HepG2 (cell line): ENCODE measurements at regions not wholly inside any gene's neighbourhood (a gene's known extent, or its start where the extent isn't known, plus 50 kb on each side); places are given as distances from the start of the nearest gene placed in this dataset.

Source experiments
- ATAC-seq: fragments of 200-7000 bp; cut with Tn5 transposase; 3 replicates; pipeline ENCODE4 v1.9.1; 2020; ENCODE audit warnings: mild to moderate bottlenecking, moderate library complexity
- BruUV-seq: library from RNA; stranded (reverse); fragments of 400-500 nt; replicated peaks from 2 replicates; lab custom pipeline; 2021; lab: Mats Ljungman, UMichigan
- CTCF ChIA-PET: fragments of 300-600 bp; formaldehyde crosslinking; extraction: SDS; loops from one replicate; lab custom pipeline; 2021; ENCODE audit warnings: low total read pairs, inconsistent platforms, low intra/inter-chr PET ratio; lab: Yijun Ruan, JAX
- POLR2A ChIA-PET: fragments of 350-600 bp; sonication (Branson Sonifier 250); formaldehyde crosslinking; loops from one replicate; lab custom pipeline; 2020; ENCODE audit warnings: antibody characterized with exemption, inconsistent platforms; lab: Yijun Ruan, JAX
- DNase-seq: peaks from one replicate; pipeline ENCODE4 v3.0.0-alpha.2; 2015; ENCODE audit warnings: low spot score
- FAIRE-seq: peaks from 3 replicates; lab custom pipeline; 2011; peaks lifted over from hg19 to GRCh38; lab: Jason Lieb, UNC
- H2AFZ ChIP-seq: one replicate; pipeline ENCODE4 v1.6.1; 2011; ENCODE audit warnings: low read length, inconsistent platforms
- H3K27ac ChIP-seq: fragments of 300-600 bp; 3 replicates; pipeline ENCODE4 v1.8.0; 2011; ENCODE audit warnings: mixed run types, mild to moderate bottlenecking, mixed read lengths, low read length, inconsistent platforms; ENCODE audit not compliant: insufficient read depth; ENCODE audit errors: extremely low read length
- H3K27me3 ChIP-seq, 2 experiments: fragments of 200-600 bp in 1 of 2; 2 replicates in 1 of 2; 3 replicates in 1 of 2; pipeline versions ENCODE4 v1.6.0 to v1.8.0; 2011; ENCODE audit warnings: low read length in 2 of 2, mild to moderate bottlenecking in 2 of 2, moderate library complexity in 2 of 2, inconsistent platforms in 1 of 2; ENCODE audit not compliant: insufficient read depth in 2 of 2, control insufficient read depth in 1 of 2
- H3K36me3 ChIP-seq, 2 experiments: fragments of 200-600 bp in 1 of 2; replicated peaks in 1 of 2; 2 replicates in 1 of 2; 3 replicates in 1 of 2; pipeline versions ENCODE4 v1.5.1 to v1.8.0; 2011; ENCODE audit warnings: low read length in 2 of 2, inconsistent platforms in 1 of 2; ENCODE audit not compliant: insufficient read depth in 2 of 2, control insufficient read depth in 1 of 2
- H3K4me1 ChIP-seq: 2 replicates; pipeline ENCODE4 v1.5.1; 2012; ENCODE audit warnings: low read length, inconsistent platforms; ENCODE audit not compliant: insufficient read depth
- H3K4me2 ChIP-seq: 2 replicates; pipeline ENCODE4 v1.6.0; 2011; ENCODE audit warnings: low read depth, low read length, inconsistent platforms
- H3K4me3 ChIP-seq, 3 experiments: fragments of 200-600 bp in 1 of 3; sonication (generic), shearing (Covaris generic) in 1 of 3; replicated peaks in 1 of 3; 2 replicates each; pipeline ENCODE4 v1.5.1; 2011 to 2016; ENCODE audit warnings: low read length in 3 of 3, inconsistent platforms in 2 of 3, low read depth in 2 of 3, mild to moderate bottlenecking in 2 of 3, control low read depth in 1 of 3, mixed read lengths in 1 of 3; ENCODE audit not compliant: insufficient read depth in 1 of 3
- H3K79me2 ChIP-seq: one replicate; pipeline ENCODE4 v1.6.1; 2011; ENCODE audit warnings: low read length, inconsistent platforms; ENCODE audit not compliant: insufficient read depth
- H3K9ac ChIP-seq: 2 replicates; pipeline ENCODE4 v1.6.0; 2011; ENCODE audit warnings: mild to moderate bottlenecking, low read depth, low read length, inconsistent platforms; ENCODE audit not compliant: insufficient read depth
- H3K9me3 ChIP-seq: 2 replicates; pipeline ENCODE4 v1.5.1; 2012; ENCODE audit warnings: mild to moderate bottlenecking, low read length
- H4K20me1 ChIP-seq: 2 replicates; pipeline ENCODE4 v1.6.0; 2011; ENCODE audit warnings: inconsistent platforms, mild to moderate bottlenecking, low read length, moderate library complexity; ENCODE audit not compliant: insufficient read depth
- DPF2 ChIP-seq: sonication (generic); formaldehyde crosslinking; IDR thresholded peaks from 2 replicates; pipeline ENCODE4 v1.4.0; 2020; ENCODE audit warnings: mild to moderate bottlenecking, low read depth, missing genetic modification reagents, borderline replicate concordance
- HINFP ChIP-seq: sonication (generic); formaldehyde crosslinking; IDR thresholded peaks from 2 replicates; pipeline ENCODE4 v1.4.0; 2020; ENCODE audit warnings: low read depth, mild to moderate bottlenecking, missing genetic modification reagents
- ZNF430 ChIP-seq: sonication (generic); formaldehyde crosslinking; IDR thresholded peaks from 2 replicates; pipeline ENCODE4 v1.9.0; 2021; ENCODE audit warnings: mild to moderate bottlenecking, missing genetic modification reagents
- ZNF460 ChIP-seq: sonication (generic); formaldehyde crosslinking; IDR thresholded peaks from 2 replicates; pipeline ENCODE4 v1.5.1; 2020; ENCODE audit warnings: missing genetic modification reagents, mild to moderate bottlenecking, borderline replicate concordance
- ZNF547 ChIP-seq: sonication (generic); formaldehyde crosslinking; IDR thresholded peaks from 2 replicates; pipeline ENCODE4 v1.5.1; 2020; ENCODE audit warnings: mild to moderate bottlenecking, missing genetic modification reagents
- WGBS: methylation state at CpG from one replicate; pipeline ENCODE4 v1.1.6; 2017; ENCODE audit warnings: low lambda C conversion rate; 5-methylcytosine and 5-hydroxymethylcytosine counted together
- in situ Hi-C: cut with HindIII; loops from 2 replicates; pipeline ENCODE4 v1.10.0; 2017; ENCODE audit warnings: low pct_unique_long_range_greater_than_20kb; ENCODE audit not compliant: extremely low pct_ligation_motif_present
- intact Hi-C: fragments of 100-400 bp; cut with micrococcal nuclease; formaldehyde crosslinking; loops from one replicate; pipeline ENCODE4 v1.10.0; 2022; ENCODE audit not compliant: unreplicated experiment
- TF ChIP-seq, protein P1 (sequence below): sonication (generic); formaldehyde crosslinking; conservative IDR thresholded peaks from 2 replicates; pipeline ENCODE4 v1.8.0; 2022; ENCODE audit warnings: mild to moderate bottlenecking, moderate library complexity, missing genetic modification reagents
- TF ChIP-seq, protein P2 (sequence below): IDR thresholded peaks from 2 replicates; pipeline ENCODE4 v1.6.1; 2016

GRCh38 chr16:63447121-63447520 lies 1410.9 kb upstream of the CDH8 start:
- in situ Hi-C loops, result no loop called here
- BruUV-seq, result no TSS peak

GRCh38 chr16:63442246-63442645 lies 1406.0 kb upstream of the CDH8 start:
- H3K9ac ChIP-seq, result no peak overlapping the region
- H3K4me3 ChIP-seq, result no peak overlapping the region
- FAIRE-seq (no peak), DNase-seq (no peak), ATAC-seq (no peak)
- H4K20me1 ChIP-seq, result no peaks in the 10 kb centered on the region
- ChIA-PET CTCF (no interaction called here), POLR2A (no interaction called here)
- no peak for TF ChIP-seq HINFP
- no peak for TF ChIP-seq ZNF547 (CRISPR knock-in tag)
- TF ChIP-seq, protein P1, sequence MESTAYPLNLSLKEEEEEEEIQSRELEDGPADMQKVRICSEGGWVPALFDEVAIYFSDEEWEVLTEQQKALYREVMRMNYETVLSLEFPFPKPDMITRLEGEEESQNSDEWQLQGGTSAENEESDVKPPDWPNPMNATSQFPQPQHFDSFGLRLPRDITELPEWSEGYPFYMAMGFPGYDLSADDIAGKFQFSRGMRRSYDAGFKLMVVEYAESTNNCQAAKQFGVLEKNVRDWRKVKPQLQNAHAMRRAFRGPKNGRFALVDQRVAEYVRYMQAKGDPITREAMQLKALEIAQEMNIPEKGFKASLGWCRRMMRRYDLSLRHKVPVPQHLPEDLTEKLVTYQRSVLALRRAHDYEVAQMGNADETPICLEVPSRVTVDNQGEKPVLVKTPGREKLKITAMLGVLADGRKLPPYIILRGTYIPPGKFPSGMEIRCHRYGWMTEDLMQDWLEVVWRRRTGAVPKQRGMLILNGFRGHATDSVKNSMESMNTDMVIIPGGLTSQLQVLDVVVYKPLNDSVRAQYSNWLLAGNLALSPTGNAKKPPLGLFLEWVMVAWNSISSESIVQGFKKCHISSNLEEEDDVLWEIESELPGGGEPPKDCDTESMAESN (CRISPR knock-in tag), result no peak
- WGBS, result 15% methylated on average over 5 of the region's 5 CpGs
- in situ Hi-C loops (no loop called here), intact Hi-C loops (no loop called here)
- no peaks in the 10 kb centered on the region for H3K36me3 ChIP-seq
- H2AFZ ChIP-seq, result no peak overlapping the region
- no peaks in the 10 kb centered on the region for H3K4me1 ChIP-seq
- no peak overlapping the region for H3K4me2 ChIP-seq
- H3K27ac ChIP-seq, result no peak overlapping the region
- peaks cover 12% of the 10 kb centered on the region; the same call in 1 of the 2 replicates for H3K9me3 ChIP-seq
- BruUV-seq, result no TSS peak
- H3K79me2 ChIP-seq, result no peaks in the 10 kb centered on the region
- H3K27me3 ChIP-seq, result no peaks in the 10 kb centered on the region

More at GRCh38 chr16:63447121-63447520, 1410.9 kb upstream of the CDH8 start:
- CTCF ChIA-PET, result no interaction called here
- Histone ChIP-seq H3K9ac (no peak overlapping the region), H3K4me1 (no peaks in the 10 kb centered on the region), H3K4me3 (no peak overlapping the region), H2AFZ (no peak overlapping the region), H3K36me3 (no peaks in the 10 kb centered on the region), H3K79me2 (no peaks in the 10 kb centered on the region), H3K27ac (no peak overlapping the region), H3K27me3 (no peaks in the 10 kb centered on the region), H3K4me2 (no peak overlapping the region), H4K20me1 (no peaks in the 10 kb centered on the region), H3K9me3 (peaks cover 4% of the 10 kb centered on the region; the same call in 1 of the 2 replicates)
- ATAC-seq, result no peak
- DNase-seq, result no peak
- WGBS, result 5% methylated on average over 2 of the region's 2 CpGs
- FAIRE-seq, result no peak
- TF ChIP-seq DPF2 (CRISPR knock-in tag) (no peak), ZNF460 (CRISPR knock-in tag) (no peak), ZNF430 (no peak)
- TF ChIP-seq, protein P2, sequence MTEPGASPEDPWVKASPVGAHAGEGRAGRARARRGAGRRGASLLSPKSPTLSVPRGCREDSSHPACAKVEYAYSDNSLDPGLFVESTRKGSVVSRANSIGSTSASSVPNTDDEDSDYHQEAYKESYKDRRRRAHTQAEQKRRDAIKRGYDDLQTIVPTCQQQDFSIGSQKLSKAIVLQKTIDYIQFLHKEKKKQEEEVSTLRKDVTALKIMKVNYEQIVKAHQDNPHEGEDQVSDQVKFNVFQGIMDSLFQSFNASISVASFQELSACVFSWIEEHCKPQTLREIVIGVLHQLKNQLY (CRISPR knock-in tag), result no peak
- intact Hi-C loops, result no loop called here
- POLR2A ChIA-PET, result no interaction called here
